NB4 (cell line): ENCODE measurements at regions not wholly inside any gene's neighbourhood (a gene's known extent, or its start where the extent isn't known, plus 50 kb on each side); places are given as distances from the start of the nearest gene placed in this dataset.

Source experiments
- DNase-seq: peaks from one replicate; pipeline ENCODE4 v3.0.0; 2010; ENCODE audit warnings: low read depth
- H3K4me3 ChIP-seq: one replicate; pipeline ENCODE4 v1.5.1; 2011; ENCODE audit warnings: mild to moderate bottlenecking, low read depth, low read length, moderate library complexity
- MYC ChIP-seq: IDR thresholded peaks from 2 replicates; pipeline ENCODE4 v1.6.1; 2011; ENCODE audit warnings: low read depth, low read length
- POLR2A ChIP-seq: IDR thresholded peaks from 2 replicates; pipeline ENCODE4 v1.6.1; 2011; ENCODE audit warnings: mild to moderate bottlenecking; ENCODE audit not compliant: insufficient read length; ENCODE audit errors: extremely low read depth
- TF ChIP-seq, protein P1 (sequence below): IDR thresholded peaks from 2 replicates; pipeline ENCODE4 v1.6.1; 2011; ENCODE audit warnings: low read depth, low read length
- TF ChIP-seq, protein P2 (sequence below): IDR thresholded peaks from one replicate; pipeline ENCODE4 v1.5.1; 2012; ENCODE audit warnings: low read depth, low read length

DNA sequence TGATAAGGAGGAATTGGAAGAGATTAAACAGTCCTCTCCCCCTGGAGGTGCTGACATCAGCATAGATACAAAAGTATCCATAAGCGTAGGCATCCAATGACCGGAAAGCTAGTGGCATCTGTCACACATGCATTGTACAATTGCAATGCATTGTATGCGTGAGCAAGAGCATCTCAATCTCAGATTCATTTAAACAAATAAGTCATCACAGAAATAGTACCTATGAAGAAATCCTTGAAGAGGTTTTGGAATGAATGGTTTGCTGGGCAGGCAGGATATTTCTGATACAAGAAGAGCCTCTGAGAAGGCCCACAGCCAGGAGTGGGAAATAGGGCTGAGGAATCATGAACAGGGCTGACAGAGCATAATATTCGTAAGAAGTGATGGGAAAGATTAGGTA lies 88.9 kb upstream of the ABCD3 start:
- no peak for DNase-seq
- no peak for TF ChIP-seq MYC
- TF ChIP-seq, protein P1, sequence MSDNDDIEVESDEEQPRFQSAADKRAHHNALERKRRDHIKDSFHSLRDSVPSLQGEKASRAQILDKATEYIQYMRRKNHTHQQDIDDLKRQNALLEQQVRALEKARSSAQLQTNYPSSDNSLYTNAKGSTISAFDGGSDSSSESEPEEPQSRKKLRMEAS, result no peak
- no peak for TF ChIP-seq POLR2A
- TF ChIP-seq, protein P2, sequence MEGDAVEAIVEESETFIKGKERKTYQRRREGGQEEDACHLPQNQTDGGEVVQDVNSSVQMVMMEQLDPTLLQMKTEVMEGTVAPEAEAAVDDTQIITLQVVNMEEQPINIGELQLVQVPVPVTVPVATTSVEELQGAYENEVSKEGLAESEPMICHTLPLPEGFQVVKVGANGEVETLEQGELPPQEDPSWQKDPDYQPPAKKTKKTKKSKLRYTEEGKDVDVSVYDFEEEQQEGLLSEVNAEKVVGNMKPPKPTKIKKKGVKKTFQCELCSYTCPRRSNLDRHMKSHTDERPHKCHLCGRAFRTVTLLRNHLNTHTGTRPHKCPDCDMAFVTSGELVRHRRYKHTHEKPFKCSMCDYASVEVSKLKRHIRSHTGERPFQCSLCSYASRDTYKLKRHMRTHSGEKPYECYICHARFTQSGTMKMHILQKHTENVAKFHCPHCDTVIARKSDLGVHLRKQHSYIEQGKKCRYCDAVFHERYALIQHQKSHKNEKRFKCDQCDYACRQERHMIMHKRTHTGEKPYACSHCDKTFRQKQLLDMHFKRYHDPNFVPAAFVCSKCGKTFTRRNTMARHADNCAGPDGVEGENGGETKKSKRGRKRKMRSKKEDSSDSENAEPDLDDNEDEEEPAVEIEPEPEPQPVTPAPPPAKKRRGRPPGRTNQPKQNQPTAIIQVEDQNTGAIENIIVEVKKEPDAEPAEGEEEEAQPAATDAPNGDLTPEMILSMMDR, result no peak
- H3K4me3 ChIP-seq, result no peak overlapping the region

- DNase-seq, result no peak
- no peak overlapping the region for H3K4me3 ChIP-seq
- TF ChIP-seq POLR2A (no peak), MYC (no peak)
- TF ChIP-seq, protein P2, result no peak
- TF ChIP-seq, protein P1, result no peak
Observed at GRCh38 chr1:94327001-94327690, 89.8 kb upstream of the ARHGAP29 start.

GRCh38 chr1:94326329-94326728 lies 88.9 kb upstream of the ARHGAP29 start:
- TF ChIP-seq, protein P1, result no peak
- TF ChIP-seq MYC (no peak), POLR2A (no peak)
- TF ChIP-seq, protein P2, result no peak
- no peak for DNase-seq
- H3K4me3 ChIP-seq, result no peak overlapping the region

DNA sequence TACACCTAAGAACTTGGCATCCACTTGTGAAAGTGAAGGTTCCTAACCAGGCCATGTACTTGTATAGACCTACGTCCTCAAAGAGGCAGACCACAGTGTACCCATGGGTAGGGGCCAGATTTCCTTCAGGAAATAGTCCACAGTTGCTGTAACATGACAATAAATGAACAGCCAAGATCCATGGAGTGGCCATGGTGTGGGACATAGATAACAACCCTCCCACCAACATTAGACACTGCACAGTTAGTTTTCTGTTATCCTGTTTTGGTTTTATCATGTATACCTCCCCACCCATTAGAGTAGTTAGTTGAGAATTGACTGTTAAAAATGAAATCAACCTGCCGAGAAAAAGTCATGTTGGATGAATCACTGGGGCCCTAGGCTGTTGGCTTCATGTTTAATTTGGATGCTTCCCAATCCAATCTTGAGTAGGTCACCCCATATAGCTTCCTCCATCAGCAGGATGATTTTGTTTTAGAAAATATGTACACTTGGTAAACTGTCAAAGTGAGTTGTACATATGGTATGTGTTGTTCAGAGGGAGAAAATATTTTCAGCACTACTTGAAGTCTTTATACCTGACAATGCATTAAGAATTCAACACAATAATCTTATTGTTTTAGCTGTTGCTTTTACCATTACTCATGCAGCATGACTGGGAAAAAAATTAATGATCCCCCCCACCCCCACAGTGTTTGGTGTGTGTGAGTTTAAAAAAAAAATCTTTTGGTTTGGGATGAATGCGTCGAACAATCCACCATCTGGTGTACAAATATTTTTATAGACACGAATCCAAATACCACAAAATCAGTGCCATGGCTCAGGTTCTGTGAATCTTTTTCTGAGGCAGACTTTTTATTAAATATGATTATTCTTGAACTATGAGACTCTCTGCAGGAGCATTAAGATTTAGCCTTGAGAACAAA lies 88.3 kb upstream of the ARHGAP29 start:
- H3K4me3 ChIP-seq, result no peak overlapping the region
- no peak for TF ChIP-seq MYC
- TF ChIP-seq, protein P2, result no peak
- TF ChIP-seq POLR2A, result no peak
- TF ChIP-seq, protein P1, result no peak
- no peak for DNase-seq

DNA sequence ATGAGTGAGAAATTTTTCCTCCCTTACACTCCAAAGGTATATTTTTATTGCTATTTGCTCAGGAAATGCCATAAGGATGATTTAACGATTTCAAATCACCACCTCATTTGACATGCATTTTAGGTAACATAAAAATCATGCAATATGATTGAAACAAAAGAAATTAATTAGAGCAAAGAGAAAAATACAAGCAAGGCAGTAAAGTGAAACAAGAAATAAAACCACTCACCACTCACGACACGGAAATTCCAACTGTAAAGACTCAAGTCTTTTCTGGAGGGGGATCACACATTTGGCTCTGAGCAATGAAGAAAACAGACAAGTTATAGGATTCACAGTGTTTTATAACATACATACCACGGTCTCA lies 86.8 kb upstream of the ARHGAP29 start:
- TF ChIP-seq MYC (no peak), POLR2A (no peak)
- TF ChIP-seq, protein P2, result no peak
- TF ChIP-seq, protein P1, result no peak

More for the DNA sequence above, 86.8 kb upstream of the ARHGAP29 start:
- no peak for DNase-seq
- H3K4me3 ChIP-seq, result no peak overlapping the region
